ENCODE measurements at regions not wholly inside any gene's neighbourhood (a gene's known extent, or its start where the extent isn't known, plus 50 kb on each side); places are given as distances from the start of the nearest gene placed in this dataset.

DNA sequence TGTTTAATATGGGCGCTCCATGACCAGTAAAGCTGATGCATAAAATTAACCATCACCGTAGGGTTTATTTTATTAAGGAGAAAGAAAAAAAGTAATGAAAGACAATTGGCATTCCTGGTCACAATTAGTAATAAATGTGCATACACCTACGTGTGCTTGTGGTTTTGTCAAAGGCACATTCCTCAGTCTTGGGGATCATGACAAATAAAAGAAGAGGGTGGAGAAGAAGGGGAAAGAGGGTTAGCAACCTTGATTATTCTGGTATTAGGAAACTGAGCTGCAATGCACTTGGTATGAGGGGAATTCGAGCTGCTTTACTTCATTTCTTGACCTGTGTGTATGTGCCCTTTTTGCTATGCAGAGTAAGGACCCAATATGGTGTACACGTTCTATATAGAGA lies 1798.3 kb upstream of the PCDH7 start:
- no peak for TF ChIP-seq POLR2A (IDR thresholded peaks at IDR 0.05)
- TF ChIP-seq CTCF (IDR thresholded peaks at IDR 0.05) = no peak

All from body of pancreas (tissue), 4 donors.